Adrenal gland (tissue), 9 donors: ENCODE measurements at regions not wholly inside any gene's neighbourhood (a gene's known extent, or its start where the extent isn't known, plus 50 kb on each side); places are given as distances from the start of the nearest gene placed in this dataset.

Source experiments
- DNase-seq, 7 donors: peaks; one replicate each; pipeline ENCODE4 v3.0.0-alpha.2; 2019 to 2020
- H3K27ac ChIP-seq, 5 donors: fragments of 200-600 bp; sonication (generic) in 4 of 5; 1 replicate in 3 of 5; 2 replicates in 2 of 5; pipeline versions ENCODE4 v1.5.1 to v1.8.0; 2016 to 2020; ENCODE audit warnings: mild to moderate bottlenecking in 1 of 5
- H3K27me3 ChIP-seq: fragments of 200-600 bp; 2 replicates; pipeline ENCODE4 v1.8.0; 2021
- H3K36me3 ChIP-seq, 2 donors: fragments of 200-600 bp; replicated peaks in 1 of 2; 1 replicate in 1 of 2; 2 replicates in 1 of 2; pipeline versions ENCODE4 v1.5.1 to v1.8.0; 2018 to 2022
- H3K4me1 ChIP-seq, 2 donors: fragments of 200-600 bp; replicated peaks in 1 of 2; 1 replicate in 1 of 2; 2 replicates in 1 of 2; pipeline versions ENCODE4 v1.5.1 to v1.8.0; 2018 to 2021
- H3K4me3 ChIP-seq, 4 donors: fragments of 200-600 bp; sonication (generic) in 3 of 4; one replicate each; pipeline ENCODE4 v1.5.1; 2016 to 2018
- H3K9me3 ChIP-seq, 3 donors: fragments of 200-600 bp; sonication (generic) in 1 of 3; replicated peaks in 1 of 3; 1 replicate in 2 of 3; 2 replicates in 1 of 3; pipeline versions ENCODE4 v1.5.1 to v1.8.0; 2016 to 2021
- POLR2A ChIP-seq, 2 donors: fragments of 450-650 bp; IDR thresholded peaks; one replicate each; pipeline ENCODE4 v1.6.1; 2017; ENCODE audit warnings: antibody characterized with exemption in 2 of 2, mild to moderate bottlenecking in 2 of 2, moderate library complexity in 1 of 2
- whole genome bisulfite sequencing, 4 donors: extraction: QIAGEN DNeasy Blood & Tissue Kit in 2 of 4; methylation state at CpG; one replicate each; pipeline versions ENCODE4 v1.1.5 to v1.1.7; 2013 to 2017; 5-methylcytosine and 5-hydroxymethylcytosine counted together
- intact Hi-C, 2 donors: fragments of 100-400 bp; cut with DNase I; formaldehyde crosslinking; loops; one replicate each; pipeline versions ENCODE4 v1.14.1 to v1.15.0; 2022 to 2023
- TF ChIP-seq, protein P1 (sequence below), 6 experiments: fragments of 450-650 bp in 4 of 6; fragments of 200-600 bp in 2 of 6; sonication (generic) in 1 of 6; IDR thresholded peaks; 1 replicate in 5 of 6; 2 replicates in 1 of 6; pipeline versions ENCODE4 v1.5.1 to v1.8.0; 2016 to 2021; ENCODE audit warnings: antibody characterized with exemption in 6 of 6, mild to moderate bottlenecking in 2 of 6, moderate library complexity in 1 of 6
- donor health status: healthy with polysubstance abuse.
- donor health status: Bipolar disorder and iron deficiency.
- donor health status: DM: yes; HTN: yes; CAD: no.
- donor health status: DM: no; HTN: no; CAD: no.
- donor health status: DM: no; HTN: no; CAD: no.

DNA sequence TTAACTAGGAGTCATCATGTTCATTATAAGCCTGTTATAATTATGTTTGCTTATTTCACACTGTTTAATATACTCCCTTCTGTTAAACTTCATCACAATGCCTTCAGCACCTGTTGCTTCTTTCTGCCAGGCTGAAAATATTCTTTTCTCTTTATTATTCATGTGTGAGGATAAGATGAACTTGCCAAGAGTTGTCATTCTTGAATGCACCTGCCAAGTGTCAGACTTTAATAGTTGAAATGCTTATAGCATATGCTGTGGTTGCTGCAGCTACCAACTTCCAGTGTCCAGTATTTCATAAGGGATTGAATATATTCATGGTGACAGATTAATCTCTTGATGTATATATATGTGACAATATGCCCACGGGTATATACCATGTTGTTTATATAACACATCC, 339.2 kb upstream of the MEOX2 start:
- WGBS, 4 donors: 41 to 60% (median 48%) methylated on average over 1 of the region's 1 CpG
- H3K4me1 ChIP-seq: peaks cover 0 to 5% of the 10 kb centered on the region in 2 donors
- no peaks in the 10 kb centered on the region for H3K36me3 ChIP-seq
- H3K9me3 ChIP-seq: no peaks in the 10 kb centered on the region
- no peak overlapping the region for H3K27ac ChIP-seq
- intact Hi-C loops: no loop called here
- TF ChIP-seq, protein P1, sequence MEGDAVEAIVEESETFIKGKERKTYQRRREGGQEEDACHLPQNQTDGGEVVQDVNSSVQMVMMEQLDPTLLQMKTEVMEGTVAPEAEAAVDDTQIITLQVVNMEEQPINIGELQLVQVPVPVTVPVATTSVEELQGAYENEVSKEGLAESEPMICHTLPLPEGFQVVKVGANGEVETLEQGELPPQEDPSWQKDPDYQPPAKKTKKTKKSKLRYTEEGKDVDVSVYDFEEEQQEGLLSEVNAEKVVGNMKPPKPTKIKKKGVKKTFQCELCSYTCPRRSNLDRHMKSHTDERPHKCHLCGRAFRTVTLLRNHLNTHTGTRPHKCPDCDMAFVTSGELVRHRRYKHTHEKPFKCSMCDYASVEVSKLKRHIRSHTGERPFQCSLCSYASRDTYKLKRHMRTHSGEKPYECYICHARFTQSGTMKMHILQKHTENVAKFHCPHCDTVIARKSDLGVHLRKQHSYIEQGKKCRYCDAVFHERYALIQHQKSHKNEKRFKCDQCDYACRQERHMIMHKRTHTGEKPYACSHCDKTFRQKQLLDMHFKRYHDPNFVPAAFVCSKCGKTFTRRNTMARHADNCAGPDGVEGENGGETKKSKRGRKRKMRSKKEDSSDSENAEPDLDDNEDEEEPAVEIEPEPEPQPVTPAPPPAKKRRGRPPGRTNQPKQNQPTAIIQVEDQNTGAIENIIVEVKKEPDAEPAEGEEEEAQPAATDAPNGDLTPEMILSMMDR (IDR thresholded peaks at IDR 0.05): no peak
- no peak for TF ChIP-seq POLR2A (IDR thresholded peaks at IDR 0.05)
- H3K4me3 ChIP-seq: no peak overlapping the region
- H3K27me3 ChIP-seq: no peaks in the 10 kb centered on the region
- DNase-seq: no peak

DNA sequence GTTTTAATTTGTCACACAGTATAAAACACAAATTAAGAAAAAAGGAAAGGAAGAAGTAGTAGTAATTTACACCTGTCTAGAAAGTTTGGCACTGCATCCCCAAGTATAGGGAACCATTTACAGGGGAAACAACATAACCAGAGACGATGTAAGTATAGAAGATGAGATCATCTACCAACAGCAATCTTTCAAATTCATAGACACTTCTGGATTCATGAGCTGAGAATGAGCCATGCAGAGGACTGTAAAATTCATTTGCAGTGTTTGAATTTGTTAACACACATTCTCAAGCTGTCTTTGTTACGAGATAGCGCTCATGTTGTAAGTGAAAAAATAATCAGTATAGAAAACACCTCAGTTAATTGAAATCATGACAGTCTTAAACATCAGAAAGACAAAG, 337.0 kb upstream of the MEOX2 start:
- H3K4me1 ChIP-seq: peaks cover 0 to 5% of the 10 kb centered on the region in 2 donors
- no peaks in the 10 kb centered on the region for H3K27me3 ChIP-seq
- 78 to 85% (median 82%) methylated on average over 3 of the region's 3 CpGs for WGBS, 4 donors
- intact Hi-C loops: no loop called here
- TF ChIP-seq, protein P1 (IDR thresholded peaks at IDR 0.05): no peak
- no peak for TF ChIP-seq POLR2A (IDR thresholded peaks at IDR 0.05)
- H3K4me3 ChIP-seq: no peak overlapping the region
- no peak overlapping the region for H3K27ac ChIP-seq
- H3K9me3 ChIP-seq: no peaks in the 10 kb centered on the region
- no peak for DNase-seq
- no peaks in the 10 kb centered on the region for H3K36me3 ChIP-seq

DNA sequence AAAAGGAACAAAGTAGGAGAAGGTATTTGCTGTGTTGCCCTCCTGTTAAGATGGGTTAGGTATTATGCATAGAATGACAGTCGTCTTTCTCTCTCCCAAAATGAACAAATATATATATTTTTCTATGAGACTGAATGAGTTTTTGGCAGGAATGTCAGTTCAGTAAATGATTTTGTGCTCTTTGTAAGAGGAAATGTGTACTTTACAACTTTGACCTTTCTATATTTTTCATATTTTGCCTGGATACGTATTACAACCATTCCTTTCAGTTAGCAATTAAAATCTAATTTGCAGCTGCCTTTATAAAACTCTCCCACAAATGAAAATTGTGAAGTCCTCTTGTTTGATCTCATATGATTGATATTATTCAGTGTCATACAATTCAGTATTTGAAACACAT, 336.6 kb upstream of the MEOX2 start:
- Histone ChIP-seq H3K4me3 (no peak overlapping the region), H3K9me3 (no peaks in the 10 kb centered on the region), H3K27ac (no peak overlapping the region), H3K4me1 (peaks cover 0 to 5% of the 10 kb centered on the region in 2 donors), H3K27me3 (no peaks in the 10 kb centered on the region), H3K36me3 (no peaks in the 10 kb centered on the region)
- no peak for DNase-seq
- no peak for TF ChIP-seq POLR2A (IDR thresholded peaks at IDR 0.05)
- TF ChIP-seq, protein P1 (IDR thresholded peaks at IDR 0.05): no peak
- intact Hi-C loops: no loop called here
- WGBS, 4 donors: 62 to 70% (median 65%) methylated on average over 2 of the region's 2 CpGs

DNA sequence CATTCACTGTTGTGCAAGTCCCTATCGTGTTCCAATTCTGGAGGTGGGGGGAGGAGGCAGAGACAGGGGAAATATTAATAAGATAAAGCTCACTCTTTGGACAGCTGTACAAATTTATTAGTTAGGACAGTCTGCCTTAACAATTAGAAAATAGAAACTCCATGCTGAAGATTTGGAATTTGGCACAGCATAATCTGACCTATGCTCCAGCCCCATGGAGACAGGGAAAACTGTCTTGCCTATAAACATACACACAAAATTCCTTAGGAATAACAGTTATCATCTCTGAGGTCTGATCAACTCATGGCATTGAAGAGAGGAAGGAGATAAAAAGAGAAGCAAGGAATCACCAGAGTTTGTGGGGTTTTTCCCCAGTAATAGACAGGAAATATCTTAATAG, 335.4 kb upstream of the MEOX2 start:
- H3K9me3 ChIP-seq: no peaks in the 10 kb centered on the region
- intact Hi-C loops: no loop called here
- no peak overlapping the region for H3K4me3 ChIP-seq
- H3K4me1 ChIP-seq: no peaks in the 10 kb centered on the region
- H3K36me3 ChIP-seq: no peaks in the 10 kb centered on the region
- H3K27me3 ChIP-seq: no peaks in the 10 kb centered on the region
- DNase-seq: no peak
- 35 to 65% (median 42%) methylated on average over 1 of the region's 1 CpG for whole genome bisulfite sequencing, 4 donors
- H3K27ac ChIP-seq: no peak overlapping the region
- no peak for TF ChIP-seq POLR2A (IDR thresholded peaks at IDR 0.05)
- TF ChIP-seq, protein P1 (IDR thresholded peaks at IDR 0.05): no peak
